Activated effector memory CD4-positive, alpha-beta T cell treated with anti-CD3 and anti-CD28 coated beads, Interleukin-2, amount 50 U/mL, for 16 hours (primary cell): ENCODE measurements at regions not wholly inside any gene's neighbourhood (a gene's known extent, or its start where the extent isn't known, plus 50 kb on each side); places are given as distances from the start of the nearest gene placed in this dataset.
A peak's percentile ranks its signal among the peaks of the same experiment; 100 is the strongest.

Experiments used
- DNase-seq: peaks from one replicate; pipeline ENCODE4 v3.0.0-alpha.2; 2020

- no peak for DNase-seq
Measured at GRCh38 chr3:184659797-184660301, 52.0 kb downstream of the MAGEF1 start.

GRCh38 chr3:184658223-184658928 lies 53.5 kb downstream of the MAGEF1 start:
- no peak for DNase-seq

- peak; percentile 72 for DNase-seq
Measured at GRCh38 chr3:184656829-184657681, 54.8 kb downstream of the MAGEF1 start.

- DNase-seq: no peak
Measured at GRCh38 chr3:184656458-184656828, 55.4 kb downstream of the MAGEF1 start.

- DNase-seq: no peak
Measured at GRCh38 chr3:184655597-184655996, 56.3 kb downstream of the MAGEF1 start.

GRCh38 chr3:184654375-184654774 lies 57.5 kb downstream of the MAGEF1 start:
- no peak for DNase-seq

- no peak for DNase-seq
Measured at GRCh38 chr3:184652465-184652864, 59.4 kb downstream of the MAGEF1 start.

GRCh38 chr3:184651904-184652303 lies 60.0 kb downstream of the MAGEF1 start:
- no peak for DNase-seq

- no peak for DNase-seq
Measured at GRCh38 chr3:184648636-184649035, 63.2 kb downstream of the MAGEF1 start.

GRCh38 chr3:184647405-184647936 lies 64.4 kb downstream of the MAGEF1 start:
- DNase-seq: no peak

GRCh38 chr3:184645336-184645735 lies 66.5 kb downstream of the MAGEF1 start:
- DNase-seq: no peak

- no peak for DNase-seq
Measured at GRCh38 chr3:184643442-184643841, 68.4 kb downstream of the MAGEF1 start.

- DNase-seq: no peak
Measured at GRCh38 chr3:184642631-184643285, 69.1 kb downstream of the MAGEF1 start.

GRCh38 chr3:184641430-184641829 lies 70.4 kb downstream of the MAGEF1 start:
- no peak for DNase-seq

GRCh38 chr3:184639351-184639750 lies 72.5 kb downstream of the MAGEF1 start:
- no peak for DNase-seq

GRCh38 chr3:184637705-184638104 lies 74.2 kb downstream of the MAGEF1 start:
- DNase-seq: no peak

- no peak for DNase-seq
Measured at GRCh38 chr3:184636741-184637316, 75.0 kb downstream of the MAGEF1 start.

- no peak for DNase-seq
Measured at GRCh38 chr3:184635774-184636173, 74.2 kb downstream of the EPHB3 start.

GRCh38 chr3:184635126-184635525 lies 73.5 kb downstream of the EPHB3 start:
- DNase-seq: no peak

- DNase-seq: no peak
Measured at GRCh38 chr3:184633237-184633579, 71.6 kb downstream of the EPHB3 start.

- DNase-seq: no peak
Measured at GRCh38 chr3:184632551-184633236, 71.1 kb downstream of the EPHB3 start.
